Inferior parietal cortex (tissue), 1 donor: ENCODE measurements at regions not wholly inside any gene's neighbourhood (a gene's known extent, or its start where the extent isn't known, plus 50 kb on each side); places are given as distances from the start of the nearest gene placed in this dataset.

Source experiments
- DNase-seq: peaks from one replicate; pipeline ENCODE4 v3.0.0-alpha.2; 2016; ENCODE audit errors: extremely low spot score

GRCh38 chr18:22673182-22673862 is 255.6 kb upstream of the CTAGE1 start:
- DNase-seq, result no peak

- no peak for DNase-seq
These were observed 256.6 kb upstream of the CTAGE1 start for GRCh38 chr18:22674272-22674671.

GRCh38 chr18:22675006-22675405 is 257.3 kb upstream of the CTAGE1 start:
- DNase-seq, result no peak

GRCh38 chr18:22676423-22676822 is 256.7 kb upstream of the RBBP8 start:
- DNase-seq, result no peak

GRCh38 chr18:22678486-22678885 is 254.6 kb upstream of the RBBP8 start:
- DNase-seq, result no peak

- no peak for DNase-seq
These were observed 252.2 kb upstream of the RBBP8 start for GRCh38 chr18:22680944-22681343.

- no peak for DNase-seq
These were observed 251.2 kb upstream of the RBBP8 start for GRCh38 chr18:22681908-22682307.

- DNase-seq, result no peak
These were observed 250.4 kb upstream of the RBBP8 start for GRCh38 chr18:22682720-22683119.

GRCh38 chr18:22683196-22683676 is 249.9 kb upstream of the RBBP8 start:
- no peak for DNase-seq

GRCh38 chr18:22683786-22684185 is 249.3 kb upstream of the RBBP8 start:
- DNase-seq, result no peak

GRCh38 chr18:22684268-22684667 is 248.9 kb upstream of the RBBP8 start:
- DNase-seq, result no peak

GRCh38 chr18:22685788-22686187 is 247.3 kb upstream of the RBBP8 start:
- no peak for DNase-seq

- DNase-seq, result no peak
These were observed 245.0 kb upstream of the RBBP8 start for GRCh38 chr18:22687892-22688680.

GRCh38 chr18:22688877-22689496 is 244.1 kb upstream of the RBBP8 start:
- no peak for DNase-seq

GRCh38 chr18:22689712-22690111 is 243.4 kb upstream of the RBBP8 start:
- DNase-seq, result no peak

- DNase-seq, result no peak
These were observed 242.6 kb upstream of the RBBP8 start for GRCh38 chr18:22690556-22690955.

- DNase-seq, result no peak
These were observed 241.0 kb upstream of the RBBP8 start for GRCh38 chr18:22691946-22692710.

GRCh38 chr18:22694954-22695353 is 238.2 kb upstream of the RBBP8 start:
- DNase-seq, result no peak

GRCh38 chr18:22695674-22696073 is 237.5 kb upstream of the RBBP8 start:
- no peak for DNase-seq

- DNase-seq, result no peak
These were observed 235.6 kb upstream of the RBBP8 start for GRCh38 chr18:22697561-22697960.

GRCh38 chr18:22698711-22699110 is 234.4 kb upstream of the RBBP8 start:
- no peak for DNase-seq

GRCh38 chr18:22699629-22700028 is 233.5 kb upstream of the RBBP8 start:
- DNase-seq, result no peak
